H9 (cell line): ENCODE measurements at regions not wholly inside any gene's neighbourhood (a gene's known extent, or its start where the extent isn't known, plus 50 kb on each side); places are given as distances from the start of the nearest gene placed in this dataset.

ENCODE experiments used
- DNase-seq: peaks from one replicate; pipeline ENCODE4 v3.0.0-alpha.2; 2017
- H2AFZ ChIP-seq: one replicate; pipeline ENCODE4 v1.6.1; 2013; ENCODE audit warnings: mild to moderate bottlenecking, low read length, control low read depth, moderate library complexity
- H2AK5ac ChIP-seq: 2 replicates; pipeline ENCODE4 v1.6.1; 2013; ENCODE audit warnings: low read length, control low read depth, mixed read lengths; ENCODE audit not compliant: insufficient read length
- H2BK120ac ChIP-seq: one replicate; pipeline ENCODE4 v1.6.1; 2013; ENCODE audit warnings: low read depth, mild to moderate bottlenecking, low read length, control low read depth, inconsistent platforms; ENCODE audit not compliant: poor library complexity, severe bottlenecking
- H2BK12ac ChIP-seq: 2 replicates; pipeline ENCODE4 v1.6.1; 2013; ENCODE audit warnings: low read length, control low read depth, mixed read lengths, low read depth; ENCODE audit not compliant: insufficient read length
- H2BK15ac ChIP-seq: 2 replicates; pipeline ENCODE4 v1.6.1; 2013; ENCODE audit warnings: low read depth, low read length, control low read depth
- H2BK20ac ChIP-seq: one replicate; pipeline ENCODE4 v1.6.1; 2013; ENCODE audit warnings: low read depth, mild to moderate bottlenecking, low read length, control low read depth, inconsistent platforms; ENCODE audit not compliant: poor library complexity, severe bottlenecking
- H2BK5ac ChIP-seq: 2 replicates; pipeline ENCODE4 v1.6.1; 2013; ENCODE audit warnings: low read length, control low read depth, mixed read lengths; ENCODE audit not compliant: insufficient read length
- H3K14ac ChIP-seq: 2 replicates; pipeline ENCODE4 v1.6.1; 2013; ENCODE audit warnings: low read length, control low read depth; ENCODE audit not compliant: insufficient read depth
- H3K18ac ChIP-seq: 2 replicates; pipeline ENCODE4 v1.6.1; 2013; ENCODE audit warnings: low read depth, mild to moderate bottlenecking, mixed read lengths, low read length, control low read depth; ENCODE audit not compliant: insufficient read length
- H3K23ac ChIP-seq: 2 replicates; pipeline ENCODE4 v1.6.1; 2013; ENCODE audit warnings: low read length, control low read depth, mixed read lengths, low read depth; ENCODE audit not compliant: insufficient read length
- H3K23me2 ChIP-seq: 2 replicates; pipeline ENCODE4 v1.6.1; 2013; ENCODE audit warnings: low read depth, mild to moderate bottlenecking, mixed read lengths, low read length, control low read depth; ENCODE audit not compliant: insufficient read length, poor library complexity, severe bottlenecking
- H3K27ac ChIP-seq: 2 replicates; pipeline ENCODE4 v1.5.1; 2013; ENCODE audit warnings: low read length, control low read depth, mixed read lengths, low read depth; ENCODE audit not compliant: insufficient read length
- H3K27me3 ChIP-seq: 2 replicates; pipeline ENCODE4 v1.6.1; 2013; ENCODE audit warnings: low read length, control low read depth, inconsistent platforms; ENCODE audit not compliant: insufficient read depth
- H3K4ac ChIP-seq: 2 replicates; pipeline ENCODE4 v1.6.1; 2013; ENCODE audit warnings: low read depth, mild to moderate bottlenecking, control low read depth, inconsistent platforms, low read length, moderate library complexity
- H3K4me1 ChIP-seq: 2 replicates; pipeline ENCODE4 v1.6.1; 2013; ENCODE audit warnings: low read length, control low read depth, inconsistent platforms; ENCODE audit not compliant: insufficient read depth
- H3K4me2 ChIP-seq: 2 replicates; pipeline ENCODE4 v1.6.1; 2013; ENCODE audit warnings: low read length, control low read depth, mixed read lengths; ENCODE audit not compliant: insufficient read length, insufficient read depth
- H3K56ac ChIP-seq: 2 replicates; pipeline ENCODE4 v1.6.1; 2013; ENCODE audit warnings: low read depth, mild to moderate bottlenecking, mixed read lengths, low read length, control low read depth; ENCODE audit not compliant: insufficient read length
- H3K79me1 ChIP-seq: 2 replicates; pipeline ENCODE4 v1.6.1; 2013; ENCODE audit warnings: low read depth, mild to moderate bottlenecking, moderate library complexity, low read length, control low read depth, inconsistent platforms; ENCODE audit not compliant: insufficient read depth, poor library complexity, severe bottlenecking
- H3K79me2 ChIP-seq: 2 replicates; pipeline ENCODE4 v1.6.1; 2013; ENCODE audit warnings: low read length, control low read depth, inconsistent platforms; ENCODE audit not compliant: insufficient read depth
- H3K9ac ChIP-seq: 2 replicates; pipeline ENCODE4 v1.6.1; 2013; ENCODE audit warnings: low read length, control low read depth, mixed read lengths; ENCODE audit not compliant: insufficient read length; ENCODE audit errors: extremely low read depth
- H3K9me3 ChIP-seq: one replicate; pipeline ENCODE4 v1.6.1; 2013; ENCODE audit warnings: low read depth, low read length, inconsistent platforms; ENCODE audit not compliant: control insufficient read depth
- H3T11ph ChIP-seq: one replicate; pipeline ENCODE4 v1.6.1; 2013; ENCODE audit warnings: mild to moderate bottlenecking, low read length, control low read depth, inconsistent platforms
- H4K20me1 ChIP-seq: one replicate; pipeline ENCODE4 v1.6.1; 2013; ENCODE audit not compliant: control insufficient read depth, insufficient read length, insufficient read depth
- H4K5ac ChIP-seq: 2 replicates; pipeline ENCODE4 v1.6.1; 2013; ENCODE audit warnings: low read depth, mild to moderate bottlenecking, mixed read lengths, low read length, control low read depth; ENCODE audit not compliant: insufficient read length
- H4K8ac ChIP-seq: replicated peaks from 2 replicates; pipeline ENCODE4 v1.6.1; 2013; ENCODE audit warnings: low read length, control low read depth, mixed read lengths, low read depth; ENCODE audit not compliant: insufficient read length
- H4K91ac ChIP-seq: 2 replicates; pipeline ENCODE4 v1.6.1; 2013; ENCODE audit warnings: low read depth, mild to moderate bottlenecking, moderate library complexity, mixed read lengths, low read length, control low read depth; ENCODE audit not compliant: insufficient read length
- H3K27ac Mint-ChIP-seq, 3 experiments: 2 replicates in 2 of 3; 3 replicates in 1 of 3; pipeline ENCODE4 v1.8.0; 2020 to 2021; ENCODE audit warnings: mixed read lengths in 3 of 3, mild to moderate bottlenecking in 1 of 3, moderate library complexity in 1 of 3
- H3K27me3 Mint-ChIP-seq: 2 replicates; pipeline ENCODE4 v1.8.0; 2021; ENCODE audit warnings: low read depth, mild to moderate bottlenecking, moderate library complexity, mixed read lengths
- H3K36me3 Mint-ChIP-seq, 3 experiments: 2 replicates in 2 of 3; 3 replicates in 1 of 3; pipeline ENCODE4 v1.8.0; 2020 to 2021; ENCODE audit warnings: low read depth in 3 of 3, mixed read lengths in 3 of 3; ENCODE audit not compliant: insufficient read depth in 1 of 3
- H3K4me1 Mint-ChIP-seq, 2 experiments: 2 replicates each; pipeline ENCODE4 v1.8.0; 2020; ENCODE audit warnings: mixed read lengths in 2 of 2
- H3K4me3 Mint-ChIP-seq, 2 experiments: 2 replicates in 1 of 2; 3 replicates in 1 of 2; pipeline ENCODE4 v1.8.0; 2020 to 2021; ENCODE audit warnings: mild to moderate bottlenecking in 2 of 2, mixed read lengths in 2 of 2, moderate library complexity in 1 of 2
- H3K9me3 Mint-ChIP-seq, 2 experiments: 2 replicates in 1 of 2; 3 replicates in 1 of 2; pipeline ENCODE4 v1.8.0; 2020; ENCODE audit warnings: mild to moderate bottlenecking in 2 of 2, mixed read lengths in 2 of 2, moderate library complexity in 1 of 2
- WGBS: extraction: QIAGEN DNeasy Blood & Tissue Kit; methylation state at CpG from one replicate; pipeline ENCODE4 v1.1.7; 2013; ENCODE audit warnings: missing lambda C conversion rate, low lambda C conversion rate, mixed read lengths; ENCODE audit not compliant: insufficient read length; ENCODE audit errors: extremely low coverage; 5-methylcytosine and 5-hydroxymethylcytosine counted together
- TF ChIP-seq, protein P1 (sequence below): fragments of 200-600 bp; sonication (generic); conservative IDR thresholded peaks from 3 replicates; pipeline ENCODE4 v1.8.0; 2021; ENCODE audit warnings: antibody characterized with exemption, mild to moderate bottlenecking

DNA sequence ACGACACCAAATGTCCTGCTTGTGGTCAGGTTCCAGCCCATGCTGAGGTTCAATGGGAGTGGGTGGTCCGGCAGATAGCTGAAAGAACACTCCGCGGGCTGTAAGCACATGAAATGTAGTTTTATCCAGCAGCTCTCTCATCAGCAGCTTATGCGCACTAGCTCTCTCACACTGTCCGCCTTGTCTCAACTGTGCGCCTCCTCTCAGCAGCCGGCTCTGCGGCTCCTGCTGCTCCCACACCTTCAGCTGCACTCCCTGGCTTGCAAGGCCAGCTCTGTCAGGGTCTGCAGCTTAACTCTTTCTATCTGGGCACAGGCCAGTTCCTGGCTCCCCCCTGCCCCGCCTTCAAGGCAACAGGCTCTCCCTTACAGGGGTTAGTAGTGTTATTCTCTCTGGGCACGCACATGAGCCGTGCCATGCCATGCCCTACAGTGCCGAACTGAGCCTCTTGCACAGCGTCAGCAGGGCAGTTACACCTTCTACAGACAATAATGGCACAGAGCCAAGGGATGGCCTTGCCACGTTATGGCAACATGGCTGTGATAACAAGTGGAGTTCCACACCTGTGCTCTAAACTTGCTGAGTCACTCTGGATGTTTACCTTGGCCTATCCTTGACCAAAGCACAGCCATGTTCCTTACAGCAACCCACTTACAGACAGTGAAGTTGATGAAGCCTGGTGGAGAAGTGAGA lies 84.0 kb upstream of the LRFN2 start:
- H3K79me1 ChIP-seq = no peaks in the 10 kb centered on the region
- no peak overlapping the region for H3T11ph ChIP-seq
- no peak overlapping the region for H3K14ac ChIP-seq
- no peaks in the 10 kb centered on the region for H3K9me3 ChIP-seq
- H3K23ac ChIP-seq = no peak overlapping the region
- no peak overlapping the region for H2AFZ ChIP-seq
- no peaks in the 10 kb centered on the region for H3K79me2 ChIP-seq
- peaks cover 0 to 6% of the 10 kb centered on the region in 2 experiments; a peak in 2 of 5 replicates for H3K9me3 Mint-ChIP-seq
- H3K27me3 Mint-ChIP-seq = peaks cover 4% of the 10 kb centered on the region
- no CpG with 5 or more reads among the region's 15 CpGs for WGBS
- H3K36me3 Mint-ChIP-seq = no peaks in the 10 kb centered on the region
- H3K18ac ChIP-seq = no peak overlapping the region
- H2AK5ac ChIP-seq = no peak overlapping the region
- H3K4me1 ChIP-seq = no peaks in the 10 kb centered on the region
- no peak overlapping the region for H4K91ac ChIP-seq
- H3K27ac ChIP-seq = no peak overlapping the region
- H3K4me1 Mint-ChIP-seq = no peaks in the 10 kb centered on the region
- no peak overlapping the region; a peak in 1 of 7 replicates for H3K27ac Mint-ChIP-seq
- TF ChIP-seq, protein P1, sequence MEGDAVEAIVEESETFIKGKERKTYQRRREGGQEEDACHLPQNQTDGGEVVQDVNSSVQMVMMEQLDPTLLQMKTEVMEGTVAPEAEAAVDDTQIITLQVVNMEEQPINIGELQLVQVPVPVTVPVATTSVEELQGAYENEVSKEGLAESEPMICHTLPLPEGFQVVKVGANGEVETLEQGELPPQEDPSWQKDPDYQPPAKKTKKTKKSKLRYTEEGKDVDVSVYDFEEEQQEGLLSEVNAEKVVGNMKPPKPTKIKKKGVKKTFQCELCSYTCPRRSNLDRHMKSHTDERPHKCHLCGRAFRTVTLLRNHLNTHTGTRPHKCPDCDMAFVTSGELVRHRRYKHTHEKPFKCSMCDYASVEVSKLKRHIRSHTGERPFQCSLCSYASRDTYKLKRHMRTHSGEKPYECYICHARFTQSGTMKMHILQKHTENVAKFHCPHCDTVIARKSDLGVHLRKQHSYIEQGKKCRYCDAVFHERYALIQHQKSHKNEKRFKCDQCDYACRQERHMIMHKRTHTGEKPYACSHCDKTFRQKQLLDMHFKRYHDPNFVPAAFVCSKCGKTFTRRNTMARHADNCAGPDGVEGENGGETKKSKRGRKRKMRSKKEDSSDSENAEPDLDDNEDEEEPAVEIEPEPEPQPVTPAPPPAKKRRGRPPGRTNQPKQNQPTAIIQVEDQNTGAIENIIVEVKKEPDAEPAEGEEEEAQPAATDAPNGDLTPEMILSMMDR = no peak
- H2BK20ac ChIP-seq = no peak overlapping the region
- H4K8ac ChIP-seq = no peak overlapping the region
- no peaks in the 10 kb centered on the region for H3K27me3 ChIP-seq
- no peak overlapping the region for H3K4me2 ChIP-seq
- no peak overlapping the region for H3K9ac ChIP-seq
- no peak overlapping the region for H3K4me3 Mint-ChIP-seq
- no peaks in the 10 kb centered on the region for H4K20me1 ChIP-seq
- H2BK5ac ChIP-seq = no peak overlapping the region
- DNase-seq = no peak
- no peak overlapping the region for H2BK15ac ChIP-seq
- H3K56ac ChIP-seq = no peak overlapping the region
- H3K4ac ChIP-seq = no peak overlapping the region
- no peaks in the 10 kb centered on the region for H3K23me2 ChIP-seq
- no peak overlapping the region for H4K5ac ChIP-seq
- H2BK120ac ChIP-seq = no peak overlapping the region
- no peak overlapping the region for H2BK12ac ChIP-seq
